ENCODE measurements at regions not wholly inside any gene's neighbourhood (a gene's known extent, or its start where the extent isn't known, plus 50 kb on each side); places are given as distances from the start of the nearest gene placed in this dataset.

DNA sequence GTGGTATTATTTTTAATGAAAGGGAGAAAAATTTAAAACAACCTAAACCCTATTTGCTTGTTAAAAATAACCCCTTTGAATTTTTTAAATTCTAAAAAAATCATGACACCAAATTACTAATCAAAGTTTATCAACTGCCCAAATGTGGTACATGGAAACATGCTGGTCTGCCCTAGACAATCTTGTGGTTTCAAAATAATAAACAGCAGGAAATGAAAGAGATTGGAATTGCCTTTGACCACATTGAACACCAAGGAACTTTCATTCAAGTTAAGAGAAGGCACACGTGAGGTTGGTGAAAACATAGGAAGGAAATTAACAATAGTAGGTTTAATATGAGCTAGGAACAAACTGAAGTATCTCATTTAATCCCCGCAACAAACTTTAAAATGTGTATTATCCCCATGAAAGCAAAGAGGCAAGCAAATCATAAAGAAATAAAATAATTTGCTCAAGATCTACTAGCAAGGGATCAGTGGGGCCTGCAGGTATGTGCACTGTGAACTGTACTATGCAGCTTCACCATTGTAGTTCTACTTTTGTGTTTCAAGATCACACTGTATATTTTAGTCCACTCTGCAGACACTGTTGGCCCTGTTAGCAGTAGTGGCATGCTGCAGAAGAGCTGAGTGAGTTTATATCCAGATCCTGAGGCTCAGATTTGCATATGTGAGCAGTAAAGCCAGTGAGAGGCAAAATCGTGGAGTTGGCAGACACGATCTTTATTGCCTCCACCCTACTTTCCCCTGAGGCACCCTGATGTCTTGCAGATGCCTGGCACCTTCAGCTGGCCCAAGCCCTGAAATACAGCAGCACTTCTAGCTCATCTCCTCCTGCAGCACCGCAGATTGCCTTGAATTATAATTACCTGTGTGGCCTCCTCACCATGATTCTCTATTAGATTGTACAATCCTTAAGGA is 157.8 kb upstream of the TENT5A start (continued):
- no peak for TF ChIP-seq JUND (IDR thresholded peaks at IDR 0.05; ENCODE audit: low read length)
- no peak for TF ChIP-seq POU5F1 (IDR thresholded peaks at IDR 0.05; ENCODE audit: low read depth, low read length)
- no peak for TF ChIP-seq MAFK (IDR thresholded peaks at IDR 0.05; ENCODE audit: low read depth, low read length)
- TF ChIP-seq CBX5 (IDR thresholded peaks at IDR 0.05; ENCODE audit: low read depth, low read length) = no peak
- no peak for TF ChIP-seq KDM4A (IDR thresholded peaks at IDR 0.05; ENCODE audit: low read depth, low read length, severe bottlenecking)
- TF ChIP-seq TEAD4 (IDR thresholded peaks at IDR 0.05; ENCODE audit: low read depth, low read length) = no peak

All from H1 (cell line).